Right lobe of liver (tissue), 4 donors: ENCODE measurements at regions not wholly inside any gene's neighbourhood (a gene's known extent, or its start where the extent isn't known, plus 50 kb on each side); places are given as distances from the start of the nearest gene placed in this dataset.

Experiments
- POLR2A ChIP-seq: fragments of 450-650 bp; IDR thresholded peaks from one replicate; pipeline ENCODE4 v1.6.1; 2017; ENCODE audit warnings: antibody characterized with exemption, mild to moderate bottlenecking
- TF ChIP-seq, protein P1 (sequence below), 4 donors: fragments of 200-600 bp in 3 of 4; fragments of 450-650 bp in 1 of 4; IDR thresholded peaks; one replicate each; pipeline versions ENCODE4 v1.5.1 to v1.8.0; 2016 to 2022; ENCODE audit warnings: antibody characterized with exemption in 4 of 4, mild to moderate bottlenecking in 2 of 4
- donor health status: DM: no; HTN: no; CAD: no.
- donor health status: DM: no; HTN: no; CAD: no.
- donor health status: DM: no; HTN: yes; CAD: no.

DNA sequence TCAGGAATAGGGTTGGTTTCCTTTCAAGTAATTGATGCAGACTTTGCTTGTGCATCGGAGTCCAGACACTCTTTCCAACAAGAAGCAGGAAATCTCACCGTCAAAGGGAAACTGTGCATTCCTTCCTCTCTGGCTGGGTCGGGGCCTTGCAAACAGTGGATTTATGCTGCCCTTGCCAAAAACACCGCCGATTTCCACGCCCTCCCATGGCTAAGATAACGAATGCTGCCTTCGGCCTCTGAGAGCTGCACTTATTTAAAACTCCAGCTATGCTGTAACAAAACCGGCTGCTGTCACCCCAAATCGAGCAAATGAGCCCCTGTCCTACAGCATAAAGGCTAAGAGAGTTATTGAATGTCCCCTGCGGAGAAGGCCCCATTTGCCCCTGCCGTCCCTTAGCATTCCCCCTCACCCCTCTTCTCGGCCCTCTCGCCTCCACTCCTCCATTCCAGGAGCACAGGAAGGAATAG lies 275.5 kb upstream of the IRX5 start:
- TF ChIP-seq, protein P1, sequence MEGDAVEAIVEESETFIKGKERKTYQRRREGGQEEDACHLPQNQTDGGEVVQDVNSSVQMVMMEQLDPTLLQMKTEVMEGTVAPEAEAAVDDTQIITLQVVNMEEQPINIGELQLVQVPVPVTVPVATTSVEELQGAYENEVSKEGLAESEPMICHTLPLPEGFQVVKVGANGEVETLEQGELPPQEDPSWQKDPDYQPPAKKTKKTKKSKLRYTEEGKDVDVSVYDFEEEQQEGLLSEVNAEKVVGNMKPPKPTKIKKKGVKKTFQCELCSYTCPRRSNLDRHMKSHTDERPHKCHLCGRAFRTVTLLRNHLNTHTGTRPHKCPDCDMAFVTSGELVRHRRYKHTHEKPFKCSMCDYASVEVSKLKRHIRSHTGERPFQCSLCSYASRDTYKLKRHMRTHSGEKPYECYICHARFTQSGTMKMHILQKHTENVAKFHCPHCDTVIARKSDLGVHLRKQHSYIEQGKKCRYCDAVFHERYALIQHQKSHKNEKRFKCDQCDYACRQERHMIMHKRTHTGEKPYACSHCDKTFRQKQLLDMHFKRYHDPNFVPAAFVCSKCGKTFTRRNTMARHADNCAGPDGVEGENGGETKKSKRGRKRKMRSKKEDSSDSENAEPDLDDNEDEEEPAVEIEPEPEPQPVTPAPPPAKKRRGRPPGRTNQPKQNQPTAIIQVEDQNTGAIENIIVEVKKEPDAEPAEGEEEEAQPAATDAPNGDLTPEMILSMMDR (IDR thresholded peaks at IDR 0.05), result no peak
- no peak for TF ChIP-seq POLR2A
